Aorta (tissue), 5 donors: ENCODE measurements at regions not wholly inside any gene's neighbourhood (a gene's known extent, or its start where the extent isn't known, plus 50 kb on each side); places are given as distances from the start of the nearest gene placed in this dataset.

Experiments
- ATAC-seq: fragments of 200-7000 bp; cut with Tn5 transposase; one replicate; pipeline ENCODE4 v1.9.1; 2022; ENCODE audit warnings: moderate library complexity; ENCODE audit not compliant: low FRiP score
- DNase-seq, 2 donors: peaks; one replicate each; pipeline ENCODE4 v3.0.0-alpha.2; 2020
- H3K27ac ChIP-seq, 2 donors: one replicate each; pipeline ENCODE4 v1.5.1; 2013; ENCODE audit warnings: low read length in 2 of 2, mild to moderate bottlenecking in 2 of 2, moderate library complexity in 2 of 2, control low read depth in 1 of 2, inconsistent platforms in 1 of 2, low read depth in 1 of 2
- H3K27me3 ChIP-seq, 2 donors: one replicate each; pipeline ENCODE4 v1.6.1; 2013; ENCODE audit warnings: control low read depth in 1 of 2, low read length in 1 of 2, mild to moderate bottlenecking in 1 of 2, moderate library complexity in 1 of 2; ENCODE audit not compliant: insufficient read depth in 2 of 2, control insufficient read depth in 1 of 2
- H3K36me3 ChIP-seq, 2 donors: one replicate each; pipeline ENCODE4 v1.6.1; 2013; ENCODE audit warnings: control low read depth in 1 of 2, low read length in 1 of 2, mild to moderate bottlenecking in 1 of 2; ENCODE audit not compliant: insufficient read depth in 2 of 2, control insufficient read depth in 1 of 2
- H3K4me1 ChIP-seq, 2 donors: one replicate each; pipeline ENCODE4 v1.6.1; 2013; ENCODE audit warnings: low read length in 2 of 2, control low read depth in 1 of 2, mild to moderate bottlenecking in 1 of 2, moderate library complexity in 1 of 2; ENCODE audit not compliant: insufficient read depth in 2 of 2, control insufficient read depth in 1 of 2
- H3K4me3 ChIP-seq, 2 donors: one replicate each; pipeline ENCODE4 v1.5.1; 2013; ENCODE audit warnings: low read length in 2 of 2, control low read depth in 1 of 2, mild to moderate bottlenecking in 1 of 2
- H3K9me3 ChIP-seq: one replicate; pipeline ENCODE4 v1.6.1; 2013; ENCODE audit warnings: mild to moderate bottlenecking, low read length; ENCODE audit not compliant: control insufficient read depth
- WGBS, 2 donors: extraction: QIAGEN DNeasy Blood & Tissue Kit; methylation state at CpG; one replicate each; pipeline ENCODE4 v1.1.7; 2013; 5-methylcytosine and 5-hydroxymethylcytosine counted together
- intact Hi-C, 2 donors: fragments of 100-400 bp; cut with DNase I; formaldehyde crosslinking; loops; one replicate each; pipeline versions ENCODE4 v1.14.2 to v1.15.0; 2022
- donor health status: healthy with polysubstance abuse.
- donor health status: Bipolar disorder and iron deficiency.
- donor health status: DM: no; HTN: no; CAD: no.
- donor health status: DM: no; HTN: no; CAD: no.
- donor health status: DM: yes; HTN: yes; CAD: no.

DNA sequence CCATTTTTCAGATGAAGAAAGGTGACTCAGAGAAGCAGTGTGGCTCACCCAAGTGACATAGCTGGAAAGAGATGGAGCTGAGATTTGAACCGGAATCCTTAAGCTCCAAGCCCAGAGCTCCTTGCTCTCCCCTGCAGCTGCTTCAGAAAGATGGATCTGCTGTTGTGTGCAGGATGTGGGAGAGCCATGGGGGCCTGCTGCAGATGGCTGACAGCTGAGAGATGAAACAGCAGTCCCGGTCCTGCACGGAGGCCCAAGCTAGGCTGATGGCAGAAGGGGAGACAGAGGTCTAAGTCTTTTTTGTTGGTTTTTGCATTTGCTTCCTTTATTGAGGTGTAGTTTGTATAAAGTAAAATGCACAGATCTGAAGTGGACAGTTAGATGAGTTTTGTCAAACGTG, 69.8 kb upstream of the FOXP4 start:
- peak in 1 of 2 donors; percentile 39 for DNase-seq
- Histone ChIP-seq H3K27ac (no peak overlapping the region), H3K9me3 (no peaks in the 10 kb centered on the region), H3K4me3 (no peak overlapping the region), H3K4me1 (no peaks in the 10 kb centered on the region), H3K27me3 (no peaks in the 10 kb centered on the region), H3K36me3 (no peaks in the 10 kb centered on the region)
- no peak for ATAC-seq
- intact Hi-C loops = no loop called here
- WGBS, 2 donors = 89 to 93% methylated on average over 4 of the region's 4 CpGs

DNA sequence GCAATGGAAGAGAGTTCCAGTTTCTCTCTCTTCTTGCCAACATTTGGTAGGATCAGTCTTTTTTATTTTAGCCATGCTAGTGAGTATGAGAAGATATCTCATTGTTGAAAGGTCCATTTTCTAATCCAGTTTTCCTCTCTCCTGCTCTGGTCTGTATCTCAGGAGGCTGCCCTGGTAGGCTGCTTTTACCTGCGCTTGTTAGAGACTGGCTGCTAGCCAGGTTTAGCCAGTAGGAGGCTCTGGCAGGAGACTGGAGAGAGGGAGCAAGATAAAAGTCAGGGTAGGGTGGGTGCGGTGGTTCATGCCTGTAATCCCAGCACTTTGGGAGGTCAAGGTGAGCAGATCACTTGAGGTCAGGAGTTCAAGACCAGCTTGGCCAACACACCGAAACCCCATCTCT, 68.6 kb upstream of the FOXP4 start:
- no peak for ATAC-seq

DNA sequence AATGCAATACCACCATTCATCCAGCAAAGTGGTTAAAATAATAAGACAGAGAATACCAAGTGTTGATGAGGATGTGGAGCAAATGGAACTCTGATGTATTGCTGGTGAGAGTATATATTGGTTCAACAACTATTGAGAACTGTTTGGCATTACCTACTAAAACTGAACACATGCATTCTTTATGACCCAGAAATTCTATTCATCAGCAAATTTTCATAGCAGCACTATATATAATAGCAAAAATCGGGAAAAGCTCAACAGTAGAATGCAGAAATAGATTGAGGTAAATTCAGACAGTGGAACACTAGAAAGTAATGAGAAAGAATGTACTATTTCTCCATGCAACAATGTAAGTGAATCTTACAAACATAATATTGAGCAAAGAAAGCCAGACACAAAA, 62.2 kb upstream of the FOXP4 start:
- WGBS, 2 donors = 64 to 84% methylated on average over 1 of the region's 1 CpG
- Histone ChIP-seq H3K27ac (no peak overlapping the region), H3K9me3 (no peaks in the 10 kb centered on the region), H3K4me3 (no peak overlapping the region), H3K36me3 (no peaks in the 10 kb centered on the region), H3K4me1 (no peaks in the 10 kb centered on the region), H3K27me3 (no peaks in the 10 kb centered on the region)
- ATAC-seq (no peak), DNase-seq (no peak)
- intact Hi-C loops = no loop called here

More for the DNA sequence above, 68.6 kb upstream of the FOXP4 start:
- no peaks in the 10 kb centered on the region for H3K36me3 ChIP-seq
- H3K27ac ChIP-seq = no peak overlapping the region
- no peaks in the 10 kb centered on the region for H3K9me3 ChIP-seq
- intact Hi-C loops = no loop called here
- no peaks in the 10 kb centered on the region for H3K4me1 ChIP-seq
- H3K4me3 ChIP-seq = no peak overlapping the region
- no peaks in the 10 kb centered on the region for H3K27me3 ChIP-seq
- WGBS, 2 donors = 51 to 65% methylated on average over 3 of the region's 3 CpGs
- no peak for DNase-seq

DNA sequence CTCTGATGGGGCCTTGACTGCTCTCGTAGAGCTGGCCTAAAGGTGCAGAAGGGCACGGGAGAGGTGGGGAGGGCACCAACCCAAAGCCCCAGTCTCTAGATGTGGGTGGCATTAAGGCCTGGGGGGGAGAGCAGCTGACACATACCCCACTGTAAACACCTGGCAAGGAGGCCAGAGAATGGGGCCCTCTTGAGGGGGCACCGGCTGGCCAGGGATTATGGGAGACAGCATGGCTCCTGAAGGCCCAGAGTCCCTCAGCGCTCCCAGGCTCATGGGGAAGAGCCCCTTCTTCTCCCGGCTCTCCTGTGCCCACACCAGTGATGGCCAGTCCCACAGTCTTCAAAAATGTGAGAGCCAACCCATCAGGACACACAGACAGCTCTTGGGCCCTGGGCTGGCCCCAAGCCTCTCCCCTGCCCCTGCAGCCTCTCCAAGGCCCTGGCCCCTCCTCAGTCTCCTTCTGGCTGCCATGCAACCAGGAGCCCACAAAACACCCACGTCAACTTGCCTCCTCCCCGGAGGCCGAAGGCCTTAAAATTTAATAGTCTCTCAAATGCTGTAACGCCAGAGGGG, 58.2 kb upstream of the FOXP4 start:
- ATAC-seq = no peak
- Histone ChIP-seq H3K36me3 (no peaks in the 10 kb centered on the region), H3K4me3 (no peak overlapping the region), H3K4me1 (no peaks in the 10 kb centered on the region), H3K9me3 (no peaks in the 10 kb centered on the region), H3K27ac (no peak overlapping the region), H3K27me3 (no peaks in the 10 kb centered on the region)
- no peak for DNase-seq
- intact Hi-C loops = no loop called here
- 94% methylated on average over 9 of the region's 9 CpGs for WGBS, 2 donors

DNA sequence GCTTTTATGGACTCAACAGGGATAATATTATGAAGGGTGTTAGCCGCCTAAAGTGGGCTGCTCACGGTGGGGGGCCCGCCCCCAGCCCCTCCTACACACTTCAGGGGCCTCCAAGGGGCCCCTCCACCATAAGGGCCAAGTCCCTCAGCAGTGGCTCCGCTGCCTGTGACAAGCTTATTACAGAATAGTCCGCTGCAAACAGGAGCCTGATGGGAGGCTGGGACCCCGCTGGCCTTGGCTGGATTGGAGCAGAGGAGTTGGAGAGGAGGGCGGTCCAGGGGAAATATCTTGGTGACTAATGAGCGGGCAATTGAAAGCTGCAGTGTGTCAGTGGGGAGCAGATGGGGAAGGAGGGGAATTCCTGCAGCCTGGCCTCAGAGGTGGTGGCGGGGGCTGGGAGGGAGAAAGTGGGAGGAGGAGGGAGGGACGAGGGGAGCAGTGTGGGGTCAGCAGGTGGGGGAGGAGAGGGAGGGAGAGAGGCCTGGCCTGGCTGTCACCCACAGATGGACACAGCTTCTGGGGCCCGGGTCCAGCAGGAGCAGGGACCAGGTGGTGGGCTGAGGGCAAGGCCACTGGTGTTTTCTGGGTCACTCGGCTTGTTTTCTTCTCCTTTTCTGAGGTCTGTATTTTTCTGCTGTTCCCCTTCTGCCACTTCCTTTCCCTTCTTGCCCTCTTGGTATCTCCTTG, 57.6 kb upstream of the FOXP4 start:
- no peak for DNase-seq
- WGBS, 2 donors = 83 to 84% methylated on average over 11 to 12 of the region's 12 CpGs
- intact Hi-C loops = no loop called here
- H3K27ac ChIP-seq = no peak overlapping the region
- no peaks in the 10 kb centered on the region for H3K27me3 ChIP-seq
- no peaks in the 10 kb centered on the region for H3K36me3 ChIP-seq
- no peaks in the 10 kb centered on the region for H3K9me3 ChIP-seq
- no peak overlapping the region for H3K4me3 ChIP-seq
- no peak for ATAC-seq
- no peaks in the 10 kb centered on the region for H3K4me1 ChIP-seq

DNA sequence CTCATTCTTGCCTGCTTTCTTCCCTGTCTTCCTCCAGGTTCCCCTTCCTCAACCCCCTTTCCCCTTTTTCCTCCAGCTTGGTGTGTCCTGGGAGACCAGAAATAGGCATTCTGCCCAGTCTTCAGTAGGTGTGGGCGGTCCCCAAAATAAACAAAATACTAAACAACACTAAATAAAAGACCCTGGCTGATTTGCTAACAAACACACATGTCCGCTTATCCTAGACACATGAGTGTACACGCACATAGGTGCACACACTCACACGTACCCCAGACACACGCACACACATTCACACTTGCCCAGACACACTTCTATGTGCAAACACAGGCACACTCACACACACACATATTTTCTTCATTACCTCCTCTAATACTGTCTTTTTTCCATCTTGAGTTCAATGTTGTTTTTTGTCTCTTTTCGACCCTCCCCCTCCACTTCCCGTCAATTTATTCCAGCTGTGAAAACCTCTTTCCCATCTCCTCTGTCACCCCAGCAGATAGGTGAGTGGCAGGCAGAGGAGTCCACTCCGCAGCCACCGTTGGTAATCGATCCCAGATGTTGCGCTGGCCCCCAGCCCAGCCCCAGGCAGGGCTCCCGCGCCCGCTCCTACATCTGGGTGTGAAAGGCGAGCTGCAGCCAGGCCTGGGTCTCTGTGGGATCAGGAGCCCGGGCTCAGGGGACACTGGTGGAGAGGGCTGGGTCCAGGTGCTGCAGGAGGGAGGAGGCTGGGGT, 56.9 kb upstream of the FOXP4 start:
- 76% methylated on average over 16 of the region's 16 CpGs for WGBS, 2 donors
- Histone ChIP-seq H3K27me3 (no peaks in the 10 kb centered on the region), H3K4me1 (no peaks in the 10 kb centered on the region), H3K4me3 (no peak overlapping the region), H3K9me3 (no peaks in the 10 kb centered on the region), H3K27ac (no peak overlapping the region), H3K36me3 (no peaks in the 10 kb centered on the region)
- no peak for DNase-seq
- ATAC-seq = no peak
- intact Hi-C loops = no loop called here

DNA sequence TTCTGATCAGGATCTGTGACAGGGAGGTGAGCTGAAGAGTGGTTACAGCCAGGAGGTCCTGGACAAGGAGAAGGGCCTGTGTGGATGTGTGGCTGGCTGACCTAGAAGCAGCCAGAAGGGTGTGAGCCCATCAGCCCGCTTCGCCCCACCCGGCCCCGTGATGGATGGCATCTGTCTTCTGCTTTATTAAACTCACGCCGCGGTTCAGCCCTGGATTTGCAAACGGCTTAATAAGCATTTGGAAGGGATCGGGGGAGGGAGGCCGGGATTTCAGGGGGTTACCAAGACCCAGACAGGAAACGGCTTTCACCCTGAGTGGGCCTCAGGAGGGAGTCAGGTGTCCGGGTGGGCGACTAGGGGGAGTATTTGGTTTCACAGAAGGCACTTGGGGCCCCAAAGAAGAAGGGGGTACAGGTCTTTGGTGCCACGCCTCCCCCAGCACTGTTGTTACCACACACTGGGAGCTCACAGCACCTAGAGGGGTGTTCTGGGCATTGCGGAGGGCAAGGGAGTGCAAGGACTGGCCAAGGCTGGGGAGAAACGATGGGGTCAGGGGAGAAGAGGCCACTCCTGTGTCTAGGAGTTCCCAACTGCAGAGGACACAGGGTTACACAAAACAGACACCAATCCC, 53.8 kb upstream of the FOXP4 start:
- 82 to 83% methylated on average over 16 of the region's 16 CpGs for WGBS, 2 donors
- Histone ChIP-seq H3K27me3 (no peaks in the 10 kb centered on the region), H3K36me3 (no peaks in the 10 kb centered on the region), H3K27ac (no peak overlapping the region), H3K4me1 (no peaks in the 10 kb centered on the region), H3K9me3 (no peaks in the 10 kb centered on the region), H3K4me3 (no peak overlapping the region)
- intact Hi-C loops = no loop called here
- no peak for ATAC-seq
- DNase-seq = no peak

DNA sequence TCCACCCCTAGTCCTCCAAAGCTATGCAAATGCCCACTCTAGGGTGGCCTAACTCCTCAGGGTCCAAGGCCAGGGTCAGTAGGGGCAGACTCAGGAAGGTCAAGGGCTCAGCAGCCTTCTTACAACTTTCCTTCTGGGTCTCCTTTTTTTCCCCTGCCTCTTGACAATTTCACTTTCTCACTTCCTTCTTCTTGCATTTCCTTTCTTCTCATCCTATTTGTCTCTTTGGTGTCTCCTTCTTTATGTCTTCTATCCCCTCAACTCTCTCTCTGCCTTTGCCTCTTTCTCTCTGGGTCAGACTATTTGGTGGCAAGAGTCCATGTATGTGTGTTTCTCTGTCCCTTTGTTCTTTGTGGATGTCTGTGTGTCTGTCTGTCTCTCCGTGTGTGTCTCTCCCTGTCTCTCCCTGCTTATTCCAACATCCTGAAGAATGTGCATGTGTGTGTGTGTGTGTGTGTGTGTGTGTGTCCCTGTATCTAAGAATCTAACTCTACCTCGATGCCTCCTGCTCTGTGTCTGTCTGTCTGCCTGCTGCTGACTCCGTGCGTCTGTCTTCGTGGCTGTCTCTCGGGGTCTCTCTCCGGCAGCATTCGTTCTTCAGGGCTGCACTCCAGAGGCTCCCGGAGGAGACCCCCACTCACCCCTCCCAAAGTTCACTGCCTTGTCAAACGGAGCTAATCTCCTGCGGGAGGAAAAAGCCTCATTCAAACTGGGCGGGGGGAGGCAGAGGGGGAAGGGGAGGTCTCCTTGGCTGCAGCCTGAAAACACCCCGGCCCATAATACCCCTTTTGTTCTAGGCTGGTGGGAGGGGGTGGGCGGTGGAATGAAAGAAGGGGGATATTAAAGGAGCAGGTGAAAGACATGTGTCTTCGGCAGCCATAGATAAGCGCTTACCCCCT, 51.7 kb upstream of the FOXP4 start:
- H3K27me3 ChIP-seq = no peaks in the 10 kb centered on the region
- no peak for DNase-seq
- no peak overlapping the region for H3K27ac ChIP-seq
- no peak for ATAC-seq
- no peaks in the 10 kb centered on the region for H3K4me1 ChIP-seq
- H3K36me3 ChIP-seq = no peaks in the 10 kb centered on the region
- intact Hi-C loops = no loop called here
- H3K4me3 ChIP-seq = no peak overlapping the region
- WGBS, 2 donors = 59 to 61% methylated on average over 16 of the region's 16 CpGs
- no peaks in the 10 kb centered on the region for H3K9me3 ChIP-seq
